ENCODE measurements at regions not wholly inside any gene's neighbourhood (a gene's known extent, or its start where the extent isn't known, plus 50 kb on each side); places are given as distances from the start of the nearest gene placed in this dataset.

DNA sequence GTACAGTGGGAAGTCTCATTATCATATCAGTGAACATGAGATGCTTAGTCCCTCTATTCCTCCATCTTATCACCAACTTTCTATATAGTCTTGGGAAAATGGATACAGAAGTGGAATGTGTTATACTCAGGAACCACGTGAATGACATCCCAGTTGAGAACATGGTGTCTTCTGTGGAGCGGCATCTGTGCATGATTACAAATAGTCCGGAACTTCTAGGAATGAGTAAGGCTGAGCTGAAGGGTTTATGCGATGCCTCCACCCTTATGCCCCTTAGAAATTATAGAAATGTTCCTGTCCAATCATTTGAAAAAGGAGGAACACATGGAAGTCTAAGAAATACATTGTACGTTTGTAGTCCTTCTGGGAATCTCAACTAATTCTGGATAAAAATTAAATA is 64.8 kb upstream of the TMEM108 start:
- no peak overlapping the region for H3K27ac ChIP-seq
- in situ Hi-C loops (cut with MboI; ENCODE audit: low pct_ligation_motif_present in 1 of 4, low pct_unique_long_range_greater_than_20kb in 1 of 4, low sequenced_read_pairs in 3 of 4) (no loop called here), intact Hi-C loops (cut with DNase I; ENCODE audit: low total_unique reads) (no loop called here)
- H3K27me3 ChIP-seq, result no peaks in the 10 kb centered on the region
- no peaks in the 10 kb centered on the region for H3K9me3 ChIP-seq
- no peak for DNase-seq
- H3K4me3 ChIP-seq, result no peak overlapping the region
- H3K4me1 ChIP-seq, result no peaks in the 10 kb centered on the region
- H3K36me3 ChIP-seq, result no peaks in the 10 kb centered on the region
- 76 to 87% methylated on average over 5 of the region's 5 CpGs for WGBS, 2 donors (ENCODE audit: low coverage in 1 of 2)
- TF ChIP-seq, protein P1, sequence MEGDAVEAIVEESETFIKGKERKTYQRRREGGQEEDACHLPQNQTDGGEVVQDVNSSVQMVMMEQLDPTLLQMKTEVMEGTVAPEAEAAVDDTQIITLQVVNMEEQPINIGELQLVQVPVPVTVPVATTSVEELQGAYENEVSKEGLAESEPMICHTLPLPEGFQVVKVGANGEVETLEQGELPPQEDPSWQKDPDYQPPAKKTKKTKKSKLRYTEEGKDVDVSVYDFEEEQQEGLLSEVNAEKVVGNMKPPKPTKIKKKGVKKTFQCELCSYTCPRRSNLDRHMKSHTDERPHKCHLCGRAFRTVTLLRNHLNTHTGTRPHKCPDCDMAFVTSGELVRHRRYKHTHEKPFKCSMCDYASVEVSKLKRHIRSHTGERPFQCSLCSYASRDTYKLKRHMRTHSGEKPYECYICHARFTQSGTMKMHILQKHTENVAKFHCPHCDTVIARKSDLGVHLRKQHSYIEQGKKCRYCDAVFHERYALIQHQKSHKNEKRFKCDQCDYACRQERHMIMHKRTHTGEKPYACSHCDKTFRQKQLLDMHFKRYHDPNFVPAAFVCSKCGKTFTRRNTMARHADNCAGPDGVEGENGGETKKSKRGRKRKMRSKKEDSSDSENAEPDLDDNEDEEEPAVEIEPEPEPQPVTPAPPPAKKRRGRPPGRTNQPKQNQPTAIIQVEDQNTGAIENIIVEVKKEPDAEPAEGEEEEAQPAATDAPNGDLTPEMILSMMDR (IDR thresholded peaks at IDR 0.05), result no peak
- TF ChIP-seq POLR2AphosphoS5 (IDR thresholded peaks at IDR 0.05), result no peak
- no peak for TF ChIP-seq POLR2A (IDR thresholded peaks at IDR 0.05)
- no peak for TF ChIP-seq EP300 (IDR thresholded peaks at IDR 0.05; ENCODE audit: low read depth)

DNA sequence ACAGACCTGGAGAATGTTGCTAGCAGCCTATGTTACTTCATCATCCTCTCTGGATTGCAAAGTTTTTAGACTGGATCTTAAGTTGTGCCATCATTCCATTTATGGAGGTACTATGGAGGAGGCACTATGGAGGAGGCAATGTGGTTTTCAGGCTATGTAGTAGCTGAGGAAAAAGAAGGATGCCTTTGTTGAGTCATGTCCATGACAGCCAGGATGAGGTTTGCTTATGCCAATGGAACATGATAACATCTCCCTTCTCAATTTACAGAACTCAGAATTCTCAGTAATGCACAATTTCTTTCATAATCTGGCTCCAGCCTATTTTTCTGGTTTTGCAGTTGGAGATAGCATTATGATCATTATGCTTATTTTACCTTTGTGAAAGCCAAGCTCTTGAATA is 65.9 kb upstream of the TMEM108 start:
- Histone ChIP-seq H3K27ac (no peak overlapping the region), H3K9me3 (no peaks in the 10 kb centered on the region), H3K36me3 (no peaks in the 10 kb centered on the region), H3K27me3 (no peaks in the 10 kb centered on the region), H3K4me3 (no peak overlapping the region), H3K4me1 (no peaks in the 10 kb centered on the region)
- in situ Hi-C loops (cut with MboI; ENCODE audit: low pct_ligation_motif_present in 1 of 4, low pct_unique_long_range_greater_than_20kb in 1 of 4, low sequenced_read_pairs in 3 of 4) (no loop called here), intact Hi-C loops (cut with DNase I; ENCODE audit: low total_unique reads) (no loop called here)
- no peak for DNase-seq
- TF ChIP-seq, protein P1 (IDR thresholded peaks at IDR 0.05), result no peak
- TF ChIP-seq POLR2AphosphoS5 (IDR thresholded peaks at IDR 0.05) (no peak), POLR2A (IDR thresholded peaks at IDR 0.05) (no peak), EP300 (IDR thresholded peaks at IDR 0.05; ENCODE audit: low read depth) (no peak)

DNA sequence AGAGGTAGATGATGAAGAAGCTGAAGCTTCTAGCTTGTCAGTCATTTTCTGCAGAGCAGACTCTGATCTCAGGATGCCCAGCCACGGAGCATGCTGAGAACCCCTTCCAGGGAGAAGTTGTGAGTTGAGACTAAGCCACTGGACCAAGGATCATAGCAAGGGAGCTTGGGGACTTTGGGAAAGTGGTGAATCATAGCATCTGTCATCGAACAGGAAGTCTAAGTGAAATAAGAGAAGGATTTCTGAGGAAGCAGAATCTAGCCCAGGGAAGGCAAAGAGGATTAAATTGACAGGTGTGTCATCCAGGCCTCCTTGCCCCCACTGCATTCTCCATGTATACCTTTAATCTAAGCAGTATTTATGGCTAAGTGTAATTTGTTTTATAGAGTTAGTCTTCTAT is 71.8 kb upstream of the TMEM108 start:
- in situ Hi-C loops (cut with MboI; ENCODE audit: low pct_ligation_motif_present in 1 of 4, low pct_unique_long_range_greater_than_20kb in 1 of 4, low sequenced_read_pairs in 3 of 4), result no loop called here
- Histone ChIP-seq H3K27me3 (no peaks in the 10 kb centered on the region), H3K36me3 (no peaks in the 10 kb centered on the region), H3K4me1 (no peaks in the 10 kb centered on the region), H3K4me3 (no peak overlapping the region), H3K9me3 (no peaks in the 10 kb centered on the region), H3K27ac (no peak overlapping the region)
- intact Hi-C loops (cut with DNase I; ENCODE audit: low total_unique reads), result no loop called here
- DNase-seq, result no peak
- WGBS, 2 donors (ENCODE audit: low coverage in 1 of 2), result 40 to 67% methylated on average over 2 of the region's 2 CpGs
- TF ChIP-seq POLR2AphosphoS5 (IDR thresholded peaks at IDR 0.05) (no peak), EP300 (IDR thresholded peaks at IDR 0.05; ENCODE audit: low read depth) (no peak), POLR2A (IDR thresholded peaks at IDR 0.05) (no peak)
- TF ChIP-seq, protein P1 (IDR thresholded peaks at IDR 0.05), result no peak

DNA sequence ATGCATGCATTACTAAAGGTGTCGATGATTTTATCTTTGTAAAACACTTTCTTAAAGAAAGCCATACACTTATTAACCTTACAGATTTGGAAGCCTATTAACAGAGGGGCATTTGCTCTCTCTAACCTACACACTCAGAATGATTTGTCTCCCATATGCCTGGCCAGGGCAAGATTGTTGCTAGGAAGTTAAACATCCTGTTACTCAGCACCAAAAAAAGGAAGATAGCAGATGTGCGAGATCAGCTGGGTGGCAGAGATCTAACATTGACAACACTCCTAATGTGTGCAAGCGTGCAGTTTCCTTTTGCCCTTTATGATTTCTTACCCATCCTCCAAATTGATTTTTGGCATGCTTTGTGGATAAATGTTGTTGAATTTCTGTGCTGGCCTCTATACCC is 73.9 kb upstream of the TMEM108 start:
- TF ChIP-seq, protein P1 (IDR thresholded peaks at IDR 0.05), result no peak
- TF ChIP-seq POLR2AphosphoS5 (IDR thresholded peaks at IDR 0.05), result no peak
- no peak for TF ChIP-seq POLR2A (IDR thresholded peaks at IDR 0.05)
- no peak for TF ChIP-seq EP300 (IDR thresholded peaks at IDR 0.05; ENCODE audit: low read depth)
- intact Hi-C loops (cut with DNase I; ENCODE audit: low total_unique reads) (no loop called here), in situ Hi-C loops (cut with MboI; ENCODE audit: low pct_ligation_motif_present in 1 of 4, low pct_unique_long_range_greater_than_20kb in 1 of 4, low sequenced_read_pairs in 3 of 4) (no loop called here)
- no peak for DNase-seq
- Histone ChIP-seq H3K9me3 (no peaks in the 10 kb centered on the region), H3K36me3 (no peaks in the 10 kb centered on the region), H3K4me1 (no peaks in the 10 kb centered on the region), H3K27me3 (no peaks in the 10 kb centered on the region), H3K4me3 (no peak overlapping the region), H3K27ac (no peak overlapping the region)
- 48 to 64% methylated on average over 2 to 3 of the region's 3 CpGs for WGBS, 2 donors (ENCODE audit: low coverage in 1 of 2)

Measured in transverse colon (tissue), 4 donors.